Activated naive CD8-positive, alpha-beta T cell treated with anti-CD3 and anti-CD28 coated beads, Interleukin-2, amount 10 ng/mL, durations not matched to agents 7 days and 5 days (primary cell): ENCODE measurements at regions not wholly inside any gene's neighbourhood (a gene's known extent, or its start where the extent isn't known, plus 50 kb on each side); places are given as distances from the start of the nearest gene placed in this dataset.

Source experiments
- ATAC-seq: fragments of 150-1000 bp; cut with Tn5 transposase; one replicate; pipeline ENCODE4 v1.10.0; 2021; ENCODE audit warnings: low read depth, moderate library complexity
- POLR2A ChIA-PET: fragments of 350-600 bp; sonication (Branson Sonifier 250); formaldehyde crosslinking; loops from one replicate; lab custom pipeline; 2021; ENCODE audit warnings: antibody characterized with exemption; lab: Charles Lee
- DNase-seq: peaks from one replicate; pipeline ENCODE4 v3.0.0; 2021
- H3K27ac Mint-ChIP-seq: one replicate; pipeline ENCODE4 v1.8.0; 2022; ENCODE audit warnings: mild to moderate bottlenecking, mixed read lengths
- H3K27me3 Mint-ChIP-seq: one replicate; pipeline ENCODE4 v1.8.0; 2022; ENCODE audit warnings: mild to moderate bottlenecking, moderate library complexity, mixed read lengths
- H3K36me3 Mint-ChIP-seq: one replicate; pipeline ENCODE4 v1.8.0; 2021; ENCODE audit warnings: mild to moderate bottlenecking, mixed read lengths
- H3K4me1 Mint-ChIP-seq: one replicate; pipeline ENCODE4 v1.8.0; 2021; ENCODE audit warnings: mixed read lengths
- H3K4me3 Mint-ChIP-seq: one replicate; pipeline ENCODE4 v1.8.0; 2022; ENCODE audit warnings: mild to moderate bottlenecking, moderate library complexity, mixed read lengths
- H3K9me3 Mint-ChIP-seq: one replicate; pipeline ENCODE4 v1.8.0; 2021; ENCODE audit warnings: mixed read lengths

GRCh38 chr20:58051367-58051766, 177.1 kb downstream of the ANKRD60 start:
- H3K36me3 Mint-ChIP-seq: no peaks in the 10 kb centered on the region
- ATAC-seq (no peak), DNase-seq (no peak)
- no peak overlapping the region for H3K27ac Mint-ChIP-seq
- peaks cover 7% of the 10 kb centered on the region for H3K9me3 Mint-ChIP-seq
- POLR2A ChIA-PET: no interaction called here
- no peaks in the 10 kb centered on the region for H3K27me3 Mint-ChIP-seq
- no peak overlapping the region for H3K4me3 Mint-ChIP-seq
- no peaks in the 10 kb centered on the region for H3K4me1 Mint-ChIP-seq

- Mint-ChIP-seq H3K4me1 (no peaks in the 10 kb centered on the region), H3K27me3 (no peaks in the 10 kb centered on the region), H3K4me3 (no peak overlapping the region), H3K27ac (no peak overlapping the region), H3K36me3 (no peaks in the 10 kb centered on the region), H3K9me3 (peaks cover 7% of the 10 kb centered on the region)
- POLR2A ChIA-PET: no interaction called here
- DNase-seq (no peak), ATAC-seq (no peak)
Observed at GRCh38 chr20:58048096-58048702, 180.3 kb downstream of the ANKRD60 start.

- POLR2A ChIA-PET: no interaction called here
- H3K27me3 Mint-ChIP-seq: no peaks in the 10 kb centered on the region
- DNase-seq: no peak
- H3K4me3 Mint-ChIP-seq: no peak overlapping the region
- peaks cover 3% of the 10 kb centered on the region for H3K9me3 Mint-ChIP-seq
- no peaks in the 10 kb centered on the region for H3K36me3 Mint-ChIP-seq
- no peak for ATAC-seq
- H3K27ac Mint-ChIP-seq: no peak overlapping the region
- no peaks in the 10 kb centered on the region for H3K4me1 Mint-ChIP-seq
Observed at GRCh38 chr20:58046311-58046710, 182.1 kb downstream of the ANKRD60 start.

- H3K27ac Mint-ChIP-seq: no peak overlapping the region
Observed at GRCh38 chr20:58045579-58045978, 182.9 kb downstream of the ANKRD60 start.

GRCh38 chr20:58044931-58045555, 183.4 kb downstream of the ANKRD60 start:
- POLR2A ChIA-PET: no interaction called here
- H3K36me3 Mint-ChIP-seq: no peaks in the 10 kb centered on the region
- ATAC-seq (no peak), DNase-seq (no peak)
- no peaks in the 10 kb centered on the region for H3K27me3 Mint-ChIP-seq
- no peak overlapping the region for H3K4me3 Mint-ChIP-seq
- no peaks in the 10 kb centered on the region for H3K9me3 Mint-ChIP-seq
- H3K27ac Mint-ChIP-seq: no peak overlapping the region
- no peaks in the 10 kb centered on the region for H3K4me1 Mint-ChIP-seq

More at GRCh38 chr20:58045579-58045978, 182.9 kb downstream of the ANKRD60 start:
- Mint-ChIP-seq H3K4me3 (no peak overlapping the region), H3K36me3 (no peaks in the 10 kb centered on the region), H3K9me3 (peaks cover 3% of the 10 kb centered on the region), H3K27me3 (no peaks in the 10 kb centered on the region), H3K4me1 (no peaks in the 10 kb centered on the region)
- POLR2A ChIA-PET: no interaction called here
- no peak for DNase-seq
- no peak for ATAC-seq

- no peaks in the 10 kb centered on the region for H3K27me3 Mint-ChIP-seq
- POLR2A ChIA-PET: no interaction called here
- ATAC-seq (no peak), DNase-seq (no peak)
- no peak overlapping the region for H3K4me3 Mint-ChIP-seq
- H3K36me3 Mint-ChIP-seq: no peaks in the 10 kb centered on the region
- no peaks in the 10 kb centered on the region for H3K9me3 Mint-ChIP-seq
- no peaks in the 10 kb centered on the region for H3K4me1 Mint-ChIP-seq
- no peak overlapping the region for H3K27ac Mint-ChIP-seq
Observed at GRCh38 chr20:58044286-58044685, 184.2 kb downstream of the ANKRD60 start.

- no peaks in the 10 kb centered on the region for H3K27me3 Mint-ChIP-seq
Observed at GRCh38 chr20:58043236-58044140, 185.0 kb downstream of the ANKRD60 start.

GRCh38 chr20:58042591-58042990, 185.9 kb downstream of the ANKRD60 start:
- ATAC-seq (no peak), DNase-seq (no peak)
- H3K4me1 Mint-ChIP-seq: no peaks in the 10 kb centered on the region
- POLR2A ChIA-PET: no interaction called here
- H3K4me3 Mint-ChIP-seq: no peak overlapping the region
- H3K36me3 Mint-ChIP-seq: no peaks in the 10 kb centered on the region
- no peaks in the 10 kb centered on the region for H3K9me3 Mint-ChIP-seq
- H3K27me3 Mint-ChIP-seq: no peaks in the 10 kb centered on the region
- H3K27ac Mint-ChIP-seq: no peak overlapping the region

More at GRCh38 chr20:58043236-58044140, 185.0 kb downstream of the ANKRD60 start:
- no peaks in the 10 kb centered on the region for H3K36me3 Mint-ChIP-seq
- no peaks in the 10 kb centered on the region for H3K9me3 Mint-ChIP-seq
- no peak overlapping the region for H3K27ac Mint-ChIP-seq
- no peaks in the 10 kb centered on the region for H3K4me1 Mint-ChIP-seq
- POLR2A ChIA-PET: no interaction called here
- DNase-seq (no peak), ATAC-seq (no peak)
- H3K4me3 Mint-ChIP-seq: no peak overlapping the region

GRCh38 chr20:58040447-58041290, 187.8 kb downstream of the ANKRD60 start:
- H3K4me1 Mint-ChIP-seq: no peaks in the 10 kb centered on the region
- no peak overlapping the region for H3K4me3 Mint-ChIP-seq
- H3K27me3 Mint-ChIP-seq: peaks cover 2% of the 10 kb centered on the region
- POLR2A ChIA-PET: no interaction called here
- no peak for ATAC-seq
- H3K27ac Mint-ChIP-seq: no peak overlapping the region
- H3K9me3 Mint-ChIP-seq: no peaks in the 10 kb centered on the region
- no peaks in the 10 kb centered on the region for H3K36me3 Mint-ChIP-seq
- no peak for DNase-seq

- DNase-seq (no peak), ATAC-seq (no peak)
- no peaks in the 10 kb centered on the region for H3K36me3 Mint-ChIP-seq
- H3K4me1 Mint-ChIP-seq: no peaks in the 10 kb centered on the region
- H3K9me3 Mint-ChIP-seq: no peaks in the 10 kb centered on the region
- no peak overlapping the region for H3K4me3 Mint-ChIP-seq
- H3K27me3 Mint-ChIP-seq: peaks cover 2% of the 10 kb centered on the region
- no peak overlapping the region for H3K27ac Mint-ChIP-seq
- POLR2A ChIA-PET: no interaction called here
Observed at GRCh38 chr20:58039274-58040092, 189.0 kb downstream of the ANKRD60 start.

GRCh38 chr20:58038123-58038654, 190.3 kb downstream of the ANKRD60 start:
- no peaks in the 10 kb centered on the region for H3K4me1 Mint-ChIP-seq

GRCh38 chr20:58037631-58038030, 190.8 kb downstream of the ANKRD60 start:
- DNase-seq (no peak), ATAC-seq (no peak)
- no peak overlapping the region for H3K4me3 Mint-ChIP-seq
- H3K9me3 Mint-ChIP-seq: no peaks in the 10 kb centered on the region
- H3K4me1 Mint-ChIP-seq: no peaks in the 10 kb centered on the region
- peaks cover 3% of the 10 kb centered on the region for H3K27me3 Mint-ChIP-seq
- POLR2A ChIA-PET: no interaction called here
- no peaks in the 10 kb centered on the region for H3K36me3 Mint-ChIP-seq
- no peak overlapping the region for H3K27ac Mint-ChIP-seq

More at GRCh38 chr20:58038123-58038654, 190.3 kb downstream of the ANKRD60 start:
- Mint-ChIP-seq H3K27me3 (peaks cover 3% of the 10 kb centered on the region), H3K9me3 (no peaks in the 10 kb centered on the region), H3K27ac (no peak overlapping the region), H3K36me3 (no peaks in the 10 kb centered on the region), H3K4me3 (no peak overlapping the region)
- ATAC-seq (no peak), DNase-seq (no peak)
- POLR2A ChIA-PET: no interaction called here
